ENCODE measurements at regions not wholly inside any gene's neighbourhood (a gene's known extent, or its start where the extent isn't known, plus 50 kb on each side); places are given as distances from the start of the nearest gene placed in this dataset.

DNA sequence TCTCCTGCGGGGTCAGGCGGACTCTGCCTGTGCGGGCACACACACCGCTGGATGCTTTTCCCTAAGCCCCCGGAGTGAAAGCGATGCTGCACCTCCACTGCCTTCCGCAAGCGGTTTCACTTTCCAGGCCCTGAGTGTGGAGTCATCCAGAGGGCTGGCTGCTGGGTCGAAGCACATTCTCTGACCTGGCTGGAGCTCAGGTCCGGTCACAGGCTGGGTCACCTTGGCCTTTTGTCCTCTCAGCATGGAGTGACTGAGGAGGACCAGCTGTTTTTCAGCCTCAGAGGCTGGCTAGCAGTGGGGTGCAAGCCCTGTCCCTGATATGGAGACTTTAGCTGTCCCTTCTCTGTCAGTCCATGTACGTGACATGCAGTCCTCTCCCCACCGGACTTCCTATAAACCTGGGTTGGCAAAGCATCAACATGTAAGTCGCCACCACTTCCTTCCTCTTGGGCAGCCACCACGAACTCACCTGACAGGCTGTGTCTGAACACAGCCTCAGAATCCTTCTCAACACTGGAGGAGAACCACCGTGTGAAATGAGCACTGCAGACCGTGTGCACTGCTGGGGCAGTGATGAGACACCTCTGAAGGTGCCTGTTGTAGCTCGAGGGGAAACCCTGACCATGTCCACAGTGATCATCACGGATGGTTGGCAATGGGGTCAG lies 51.3 kb downstream of the GADD45G start:
- DNase-seq (ENCODE audit: low spot score) (peak; percentile 56), ATAC-seq (peak; percentile 78)
- intact Hi-C loops (cut with DNase I): no loop called here

DNA sequence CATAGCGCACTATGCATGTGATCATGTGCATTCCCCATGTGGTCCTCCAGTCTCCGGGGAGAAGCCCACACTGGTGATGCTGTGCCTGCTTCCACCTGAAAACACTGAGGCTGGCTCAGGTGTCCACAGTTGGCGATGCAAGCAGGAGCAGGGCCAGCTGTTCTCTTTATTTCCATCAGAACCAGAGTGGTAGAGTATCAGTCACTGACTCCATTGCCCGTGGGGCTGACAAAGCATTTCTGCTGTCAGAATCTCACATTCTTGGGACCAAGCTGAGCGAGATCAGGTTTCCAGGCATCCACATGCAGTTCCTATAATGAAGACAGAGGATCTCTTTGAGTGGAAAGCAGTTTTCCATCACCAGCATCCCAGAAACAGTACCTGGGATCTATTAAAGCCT lies 52.5 kb downstream of the GADD45G start:
- intact Hi-C loops (cut with DNase I): no loop called here
- ATAC-seq: no peak
- DNase-seq (ENCODE audit: low spot score): peak; percentile 25

GRCh38 chr9:89657765-89658164 lies 53.0 kb downstream of the GADD45G start:
- ATAC-seq (no peak), DNase-seq (ENCODE audit: low spot score) (peak; percentile 21)
- intact Hi-C loops (cut with DNase I): no loop called here

- ATAC-seq (no peak), DNase-seq (ENCODE audit: low spot score) (peak; percentile 39)
- intact Hi-C loops (cut with DNase I): no loop called here
Observed at GRCh38 chr9:89658401-89658800, 53.6 kb downstream of the GADD45G start.

DNA sequence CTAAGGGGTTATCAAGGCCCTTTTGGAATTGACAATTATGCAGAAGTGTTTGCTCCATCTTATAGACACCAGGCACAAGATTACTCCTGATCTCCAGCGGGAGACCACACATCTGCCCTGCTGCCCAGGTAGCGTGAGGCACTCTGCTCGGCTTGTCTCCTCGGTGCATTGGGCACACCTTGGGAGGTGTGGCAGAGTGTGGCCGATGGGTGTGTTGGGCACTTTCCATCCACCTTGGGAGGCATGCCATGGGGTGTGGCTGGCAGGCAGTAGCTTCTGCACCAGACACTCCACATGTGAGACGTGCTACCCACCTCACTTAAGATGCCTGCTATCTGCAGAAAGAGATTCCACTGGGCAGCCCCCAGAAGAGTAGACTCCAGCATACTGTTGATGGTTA lies 54.1 kb downstream of the GADD45G start:
- intact Hi-C loops (cut with DNase I): no loop called here
- DNase-seq (ENCODE audit: low spot score) (peak; percentile 43), ATAC-seq (no peak)

- intact Hi-C loops (cut with DNase I): no loop called here
- DNase-seq (ENCODE audit: low spot score) (peak; percentile 53), ATAC-seq (no peak)
Observed at GRCh38 chr9:89659473-89659872, 54.7 kb downstream of the GADD45G start.

DNA sequence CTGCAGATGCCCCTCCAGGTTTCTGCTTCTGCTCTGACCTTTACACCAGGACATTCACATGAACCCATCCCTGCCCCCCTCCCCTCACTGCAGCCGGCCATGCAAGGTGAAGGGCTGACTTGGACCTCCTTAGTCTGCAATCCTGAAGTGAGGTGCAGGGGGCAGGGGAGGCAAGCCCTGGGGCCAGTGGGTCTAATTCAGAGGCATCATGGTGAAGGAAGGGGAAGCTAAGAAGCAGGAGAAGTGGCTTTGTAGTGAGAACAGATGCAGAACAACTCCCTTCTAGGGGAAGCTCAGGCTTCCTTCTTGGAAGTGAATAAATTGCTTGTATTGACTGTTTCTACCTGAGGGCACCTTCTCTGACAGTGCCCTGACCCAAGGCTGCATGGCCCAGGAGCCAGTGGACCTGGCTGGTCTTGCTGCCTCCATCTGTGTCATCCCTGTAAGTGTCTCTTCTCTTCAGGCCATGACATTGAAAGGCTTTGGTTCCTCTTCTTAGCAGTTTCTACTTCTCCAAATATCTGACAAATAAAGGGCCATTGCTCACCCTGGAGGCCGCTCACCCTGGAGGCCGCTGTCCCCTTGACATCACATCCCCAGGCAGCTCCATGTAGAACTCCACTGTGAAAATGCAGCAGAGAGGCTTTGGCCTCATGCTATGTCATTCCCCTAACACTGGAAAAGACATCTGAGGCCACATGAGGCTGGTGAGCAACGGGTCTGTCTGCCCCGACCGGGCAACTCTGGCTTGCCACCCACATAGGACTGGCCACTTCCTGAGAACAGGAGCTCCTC lies 55.3 kb downstream of the GADD45G start:
- intact Hi-C loops (cut with DNase I): no loop called here
- ATAC-seq: no peak

GRCh38 chr9:89661391-89661949 lies 56.7 kb downstream of the GADD45G start:
- intact Hi-C loops (cut with DNase I): no loop called here
- ATAC-seq (peak; percentile 35), DNase-seq (ENCODE audit: low spot score) (peak; percentile 59)

More for the DNA sequence above, 55.3 kb downstream of the GADD45G start:
- DNase-seq (ENCODE audit: low spot score): peak; percentile 51

DNA sequence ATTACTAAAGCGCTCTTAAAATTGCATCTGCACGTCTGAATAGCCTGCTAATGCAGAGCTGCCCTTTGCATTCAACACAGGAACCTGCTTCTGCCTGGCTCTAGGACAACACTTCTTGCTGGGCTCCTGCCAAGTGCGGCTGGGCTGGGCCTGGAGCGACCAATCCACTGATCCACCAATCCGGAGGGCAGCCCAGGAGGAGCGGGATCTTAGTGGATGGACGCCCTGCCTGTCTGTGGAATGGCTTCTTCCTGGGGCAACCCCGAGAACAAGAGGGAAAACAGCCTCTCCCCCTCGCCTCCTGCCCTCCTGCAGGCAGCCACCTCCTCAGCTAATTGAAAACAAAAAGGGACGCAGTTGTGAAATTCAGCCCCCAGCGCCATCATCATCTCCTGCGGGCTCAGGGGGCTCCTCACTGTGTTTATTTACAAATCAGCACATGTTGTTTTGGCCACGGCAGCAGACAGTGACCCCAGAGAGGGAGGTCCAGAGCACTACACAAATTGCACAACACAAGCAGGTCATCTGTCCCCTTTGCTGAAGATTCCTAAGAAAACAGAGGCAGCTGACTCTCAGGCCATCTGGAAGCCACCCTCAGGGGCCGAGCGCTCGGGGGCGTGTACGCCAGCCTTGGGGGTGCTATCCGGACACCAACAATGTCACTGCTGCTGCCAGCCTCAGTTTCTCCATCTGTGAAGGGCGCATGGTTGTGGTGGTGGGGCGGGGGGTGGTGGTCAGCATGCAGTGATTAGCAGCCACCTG lies 57.3 kb downstream of the GADD45G start:
- DNase-seq (ENCODE audit: low spot score) (peak; percentile 98), ATAC-seq (peak; percentile 96)
- intact Hi-C loops (cut with DNase I): no loop called here

- DNase-seq (ENCODE audit: low spot score): peak; percentile 64
- ATAC-seq: peak; percentile 53
- intact Hi-C loops (cut with DNase I): no loop called here
Observed at GRCh38 chr9:89662718-89663613, 58.2 kb downstream of the GADD45G start.

GRCh38 chr9:89663614-89663970 lies 58.8 kb downstream of the GADD45G start:
- intact Hi-C loops (cut with DNase I): no loop called here

GRCh38 chr9:89664010-89664409 lies 59.2 kb downstream of the GADD45G start:
- ATAC-seq: no peak
- intact Hi-C loops (cut with DNase I): no loop called here
- DNase-seq (ENCODE audit: low spot score): no peak

More at GRCh38 chr9:89663614-89663970, 58.8 kb downstream of the GADD45G start:
- ATAC-seq: no peak
- no peak for DNase-seq (ENCODE audit: low spot score)

- ATAC-seq: no peak
- no peak for DNase-seq (ENCODE audit: low spot score)
- intact Hi-C loops (cut with DNase I): no loop called here
Observed at GRCh38 chr9:89664896-89665329, 60.1 kb downstream of the GADD45G start.

DNA sequence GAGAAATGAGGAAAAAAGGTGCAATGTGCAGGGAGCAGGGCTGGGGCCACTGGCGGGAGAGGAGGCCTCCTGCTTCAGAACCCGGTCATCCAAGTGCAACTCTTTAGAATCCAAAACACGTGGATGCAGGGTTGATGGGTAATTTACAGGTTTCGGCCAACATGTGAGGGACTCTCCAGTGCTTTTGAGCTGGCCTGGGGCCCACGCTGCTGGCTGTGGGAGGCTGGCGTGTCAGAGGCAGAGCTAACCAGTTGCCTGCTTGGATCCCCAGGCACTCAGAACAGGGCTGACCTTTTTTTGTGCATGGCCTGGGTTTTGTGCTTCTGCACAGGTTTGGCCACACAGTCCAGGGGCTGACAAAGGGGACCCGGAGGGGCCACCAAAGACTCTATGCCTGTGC lies 61.6 kb downstream of the GADD45G start:
- intact Hi-C loops (cut with DNase I): no loop called here
- DNase-seq (ENCODE audit: low spot score): no peak
- ATAC-seq: no peak

GRCh38 chr9:89666950-89667349 lies 62.1 kb downstream of the GADD45G start:
- DNase-seq (ENCODE audit: low spot score) (no peak), ATAC-seq (no peak)
- intact Hi-C loops (cut with DNase I): no loop called here

DNA sequence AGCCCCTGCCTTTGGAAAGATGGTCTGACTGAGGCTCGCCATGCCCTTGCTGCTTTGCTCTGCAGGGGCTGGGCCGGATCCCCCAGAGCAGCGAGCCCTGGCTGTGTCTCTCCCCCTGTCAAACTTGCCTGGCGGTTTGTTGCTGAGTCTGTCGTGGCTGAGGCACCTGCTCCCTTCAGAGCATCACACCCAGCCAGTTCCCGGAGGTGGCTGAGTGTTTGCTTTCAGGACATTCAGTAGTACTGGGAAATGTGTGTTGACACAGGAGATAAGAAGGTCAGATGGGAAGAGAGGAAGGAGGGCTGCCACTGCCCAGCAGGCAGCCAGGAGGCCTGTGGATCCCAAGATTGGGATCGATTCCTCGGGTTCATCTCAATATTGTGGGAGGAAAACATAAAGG lies 62.9 kb downstream of the GADD45G start:
- intact Hi-C loops (cut with DNase I): no loop called here
- no peak for ATAC-seq
- DNase-seq (ENCODE audit: low spot score): no peak

DNA sequence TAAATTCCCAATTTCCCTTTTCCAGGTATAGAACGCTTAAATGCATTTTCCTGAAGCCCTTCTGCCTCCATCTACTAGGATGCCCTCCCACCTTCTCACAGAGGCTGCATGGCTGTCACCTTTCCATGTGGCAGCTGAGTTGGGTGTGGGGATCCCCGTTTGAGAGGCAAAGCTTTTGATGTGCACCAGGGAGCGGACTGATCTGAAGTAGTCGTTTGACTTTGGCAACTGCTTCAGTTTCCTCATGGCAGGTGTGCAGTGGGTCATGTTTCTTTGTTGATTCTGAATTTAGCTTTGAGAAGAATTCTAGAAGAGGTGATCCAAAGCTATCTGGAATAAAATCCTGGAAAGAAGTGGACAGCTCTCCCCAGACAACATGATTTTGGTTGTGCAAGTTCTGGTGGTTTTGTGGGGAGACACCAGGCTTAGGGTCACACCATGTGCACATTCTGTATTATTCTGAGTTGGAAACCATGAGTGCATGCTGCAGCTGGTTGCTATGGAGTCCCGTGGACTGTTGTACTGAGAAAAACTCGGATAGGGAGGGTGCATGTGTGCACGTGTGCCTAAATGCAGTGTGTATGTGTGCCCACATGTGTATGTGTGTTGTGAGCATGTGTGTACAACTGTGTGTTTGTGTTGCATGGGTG lies 63.5 kb downstream of the GADD45G start:
- ATAC-seq: no peak
- no peak for DNase-seq (ENCODE audit: low spot score)
- intact Hi-C loops (cut with DNase I): no loop called here

DNA sequence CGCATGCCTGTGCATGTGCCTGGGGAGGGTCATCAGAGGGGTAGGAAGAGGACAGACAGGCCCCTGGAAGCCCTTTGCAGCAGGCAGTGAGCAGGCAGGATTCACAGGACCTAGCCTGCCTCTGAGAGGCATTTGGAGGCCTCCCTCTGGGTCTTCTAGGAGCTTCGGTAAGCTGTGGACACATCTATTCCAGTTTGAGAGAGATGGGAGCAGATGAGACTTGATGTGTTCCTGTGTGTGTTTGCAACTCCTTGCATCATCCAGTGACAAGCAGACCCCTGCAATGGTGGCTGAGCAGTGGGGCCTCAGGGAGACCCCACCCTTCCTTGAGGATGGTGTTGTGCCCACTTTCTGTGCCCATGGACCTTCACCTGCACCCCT lies 64.0 kb downstream of the GADD45G start:
- intact Hi-C loops (cut with DNase I): no loop called here
- no peak for ATAC-seq
- no peak for DNase-seq (ENCODE audit: low spot score)
